ENCODE measurements at regions not wholly inside any gene's neighbourhood (a gene's known extent, or its start where the extent isn't known, plus 50 kb on each side); places are given as distances from the start of the nearest gene placed in this dataset.

- POLR2A ChIA-PET: no interaction called here
- Mint-ChIP-seq H3K27ac (no peak overlapping the region), H3K27me3 (no peaks in the 10 kb centered on the region), H3K36me3 (ENCODE audit: low read depth) (no peaks in the 10 kb centered on the region), H3K4me1 (no peaks in the 10 kb centered on the region), H3K9me3 (no peaks in the 10 kb centered on the region), H3K4me3 (no peak overlapping the region)
- TF ChIP-seq CTCF (IDR thresholded peaks at IDR 0.05): no peak
- CTCF ChIA-PET: no interaction called here
- intact Hi-C loops (cut with micrococcal nuclease): no loop called here
- ATAC-seq (ENCODE audit: low read depth) (no peak), DNase-seq (no peak)
Observed at GRCh38 chr9:71243951-71244350, 122.5 kb upstream of the TRPM3 start.

- POLR2A ChIA-PET: no interaction called here
- no peaks in the 10 kb centered on the region for H3K27me3 Mint-ChIP-seq
- ATAC-seq (ENCODE audit: low read depth): no peak
- H3K4me1 Mint-ChIP-seq: no peaks in the 10 kb centered on the region
- no peaks in the 10 kb centered on the region for H3K9me3 Mint-ChIP-seq
- CTCF ChIA-PET: no interaction called here
- no peak overlapping the region for H3K27ac Mint-ChIP-seq
- no peak for DNase-seq
- TF ChIP-seq CTCF (IDR thresholded peaks at IDR 0.05): no peak
- intact Hi-C loops (cut with micrococcal nuclease): no loop called here
- H3K4me3 Mint-ChIP-seq: no peak overlapping the region
- H3K36me3 Mint-ChIP-seq (ENCODE audit: low read depth): no peaks in the 10 kb centered on the region
Observed at GRCh38 chr9:71242081-71242480, 120.7 kb upstream of the TRPM3 start.

- DNase-seq: no peak
- Mint-ChIP-seq H3K36me3 (ENCODE audit: low read depth) (no peaks in the 10 kb centered on the region), H3K27ac (no peak overlapping the region), H3K9me3 (no peaks in the 10 kb centered on the region), H3K27me3 (no peaks in the 10 kb centered on the region), H3K4me1 (no peaks in the 10 kb centered on the region), H3K4me3 (no peak overlapping the region)
- ChIA-PET POLR2A (no interaction called here), CTCF (no interaction called here)
- no peak for ATAC-seq (ENCODE audit: low read depth)
- intact Hi-C loops (cut with micrococcal nuclease): no loop called here
- no peak for TF ChIP-seq CTCF (IDR thresholded peaks at IDR 0.05)
Observed at GRCh38 chr9:71237051-71237450, 115.6 kb upstream of the TRPM3 start.

GRCh38 chr9:71233646-71234045 lies 112.2 kb upstream of the TRPM3 start:
- ChIA-PET POLR2A (interaction anchor here (0.6 kb wide), 1 partner anchor 508 kb away, joined by 6 read pairs; no protein-coding TSS in a partner anchor), CTCF (no interaction called here)
- H3K27ac Mint-ChIP-seq: no peak overlapping the region
- H3K4me1 Mint-ChIP-seq: no peaks in the 10 kb centered on the region
- no peak for TF ChIP-seq CTCF (IDR thresholded peaks at IDR 0.05)
- H3K4me3 Mint-ChIP-seq: no peak overlapping the region
- H3K36me3 Mint-ChIP-seq (ENCODE audit: low read depth): no peaks in the 10 kb centered on the region
- no peaks in the 10 kb centered on the region for H3K27me3 Mint-ChIP-seq
- ATAC-seq (ENCODE audit: low read depth) (no peak), DNase-seq (no peak)
- intact Hi-C loops (cut with micrococcal nuclease): no loop called here
- H3K9me3 Mint-ChIP-seq: no peaks in the 10 kb centered on the region

GRCh38 chr9:71223953-71224538 lies 102.6 kb upstream of the TRPM3 start:
- no peak for DNase-seq
- intact Hi-C loops (cut with micrococcal nuclease): no loop called here
- H3K27me3 Mint-ChIP-seq: peaks cover 3% of the 10 kb centered on the region
- CTCF ChIA-PET: no interaction called here
- no peaks in the 10 kb centered on the region for H3K4me1 Mint-ChIP-seq
- POLR2A ChIA-PET: no interaction called here
- H3K9me3 Mint-ChIP-seq: no peaks in the 10 kb centered on the region
- H3K36me3 Mint-ChIP-seq (ENCODE audit: low read depth): no peaks in the 10 kb centered on the region
- no peak overlapping the region for H3K4me3 Mint-ChIP-seq
- ATAC-seq (ENCODE audit: low read depth): no peak
- TF ChIP-seq CTCF (IDR thresholded peaks at IDR 0.05): no peak
- H3K27ac Mint-ChIP-seq: no peak overlapping the region
